GM12865 (cell line): ENCODE measurements at regions not wholly inside any gene's neighbourhood (a gene's known extent, or its start where the extent isn't known, plus 50 kb on each side); places are given as distances from the start of the nearest gene placed in this dataset.

ENCODE experiments used
- DNase-seq: peaks from one replicate; pipeline ENCODE4 v3.0.0; 2010; ENCODE audit warnings: low read depth
- H3K4me3 ChIP-seq: 2 replicates; pipeline ENCODE4 v1.5.1; 2011; ENCODE audit warnings: mild to moderate bottlenecking, low read depth, low read length, control low read depth
- CTCF ChIP-seq: IDR thresholded peaks from 2 replicates; pipeline ENCODE4 v1.5.1; 2011; ENCODE audit warnings: low read length, control low read depth, low read depth, inconsistent platforms; ENCODE audit not compliant: insufficient read depth; ENCODE audit errors: missing control alignments

GRCh38 chr22:45061332-45061731 lies 51.5 kb upstream of the PHF21B start:
- DNase-seq: no peak
- H3K4me3 ChIP-seq: no peak overlapping the region
- no peak for TF ChIP-seq CTCF

- peak; percentile 46 for DNase-seq
- TF ChIP-seq CTCF: no peak
- H3K4me3 ChIP-seq: no peak overlapping the region
These were observed 54.8 kb upstream of the PHF21B start for GRCh38 chr22:45064313-45065278.

- no peak overlapping the region for H3K4me3 ChIP-seq
- TF ChIP-seq CTCF: no peak
- no peak for DNase-seq
These were observed 55.9 kb upstream of the PHF21B start for GRCh38 chr22:45065726-45066125.

GRCh38 chr22:45067731-45068130 lies 57.9 kb upstream of the PHF21B start:
- H3K4me3 ChIP-seq: no peak overlapping the region
- no peak for TF ChIP-seq CTCF
- no peak for DNase-seq

GRCh38 chr22:45069925-45070324 lies 60.1 kb upstream of the PHF21B start:
- H3K4me3 ChIP-seq: no peak overlapping the region
- DNase-seq: no peak
- TF ChIP-seq CTCF: no peak

- TF ChIP-seq CTCF: no peak
- H3K4me3 ChIP-seq: no peak overlapping the region
These were observed 61.8 kb upstream of the PHF21B start for GRCh38 chr22:45071618-45072017.

GRCh38 chr22:45072322-45072903 lies 62.6 kb upstream of the PHF21B start:
- H3K4me3 ChIP-seq: no peak overlapping the region
- DNase-seq: no peak
- TF ChIP-seq CTCF: no peak

More at GRCh38 chr22:45071618-45072017, 61.8 kb upstream of the PHF21B start:
- no peak for DNase-seq
